ENCODE measurements at regions not wholly inside any gene's neighbourhood (a gene's known extent, or its start where the extent isn't known, plus 50 kb on each side); places are given as distances from the start of the nearest gene placed in this dataset.

- no peak for TF ChIP-seq CTCF (IDR thresholded peaks at IDR 0.05)
- TF ChIP-seq EP300 (IDR thresholded peaks at IDR 0.05), result no peak
- TF ChIP-seq ESRRA (IDR thresholded peaks at IDR 0.05; ENCODE audit: borderline replicate concordance, low read length), result no peak
- no peak for TF ChIP-seq HMGXB4 (CRISPR knock-in tag; IDR thresholded peaks at IDR 0.05; ENCODE audit: borderline replicate concordance)
- no peak for TF ChIP-seq RAD21 (conservative IDR thresholded peaks at IDR 0.05 in 1 of 2, IDR thresholded peaks at IDR 0.05 in 1 of 2)
- TF ChIP-seq POLR2A (IDR thresholded peaks at IDR 0.05; ENCODE audit: low read length), result no peak
Observed at GRCh38 chr5:40167283-40167682, 512.4 kb upstream of the PTGER4 start.
